ENCODE measurements at regions not wholly inside any gene's neighbourhood (a gene's known extent, or its start where the extent isn't known, plus 50 kb on each side); places are given as distances from the start of the nearest gene placed in this dataset.

DNA sequence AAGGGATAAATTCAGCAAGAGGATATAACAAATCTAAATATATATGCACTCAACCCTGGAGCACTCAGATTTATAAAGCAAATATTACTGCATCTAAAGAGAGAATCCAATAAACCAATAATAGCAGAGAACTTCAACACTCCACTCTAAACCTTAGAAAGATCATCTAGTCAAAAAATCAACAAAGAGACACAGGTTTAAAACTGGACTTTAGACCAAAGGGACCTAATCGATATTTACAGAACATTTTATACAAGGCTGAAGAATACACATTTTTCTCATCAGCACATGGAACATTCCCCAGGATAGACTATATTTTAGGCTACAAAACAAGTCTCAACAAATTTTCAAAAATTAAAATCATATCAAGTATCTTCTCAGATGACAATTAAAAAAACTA is 379.0 kb downstream of the GBE1 start:
- TF ChIP-seq, protein P1, sequence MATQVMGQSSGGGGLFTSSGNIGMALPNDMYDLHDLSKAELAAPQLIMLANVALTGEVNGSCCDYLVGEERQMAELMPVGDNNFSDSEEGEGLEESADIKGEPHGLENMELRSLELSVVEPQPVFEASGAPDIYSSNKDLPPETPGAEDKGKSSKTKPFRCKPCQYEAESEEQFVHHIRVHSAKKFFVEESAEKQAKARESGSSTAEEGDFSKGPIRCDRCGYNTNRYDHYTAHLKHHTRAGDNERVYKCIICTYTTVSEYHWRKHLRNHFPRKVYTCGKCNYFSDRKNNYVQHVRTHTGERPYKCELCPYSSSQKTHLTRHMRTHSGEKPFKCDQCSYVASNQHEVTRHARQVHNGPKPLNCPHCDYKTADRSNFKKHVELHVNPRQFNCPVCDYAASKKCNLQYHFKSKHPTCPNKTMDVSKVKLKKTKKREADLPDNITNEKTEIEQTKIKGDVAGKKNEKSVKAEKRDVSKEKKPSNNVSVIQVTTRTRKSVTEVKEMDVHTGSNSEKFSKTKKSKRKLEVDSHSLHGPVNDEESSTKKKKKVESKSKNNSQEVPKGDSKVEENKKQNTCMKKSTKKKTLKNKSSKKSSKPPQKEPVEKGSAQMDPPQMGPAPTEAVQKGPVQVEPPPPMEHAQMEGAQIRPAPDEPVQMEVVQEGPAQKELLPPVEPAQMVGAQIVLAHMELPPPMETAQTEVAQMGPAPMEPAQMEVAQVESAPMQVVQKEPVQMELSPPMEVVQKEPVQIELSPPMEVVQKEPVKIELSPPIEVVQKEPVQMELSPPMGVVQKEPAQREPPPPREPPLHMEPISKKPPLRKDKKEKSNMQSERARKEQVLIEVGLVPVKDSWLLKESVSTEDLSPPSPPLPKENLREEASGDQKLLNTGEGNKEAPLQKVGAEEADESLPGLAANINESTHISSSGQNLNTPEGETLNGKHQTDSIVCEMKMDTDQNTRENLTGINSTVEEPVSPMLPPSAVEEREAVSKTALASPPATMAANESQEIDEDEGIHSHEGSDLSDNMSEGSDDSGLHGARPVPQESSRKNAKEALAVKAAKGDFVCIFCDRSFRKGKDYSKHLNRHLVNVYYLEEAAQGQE (IDR thresholded peaks at IDR 0.05; ENCODE audit: insufficient read depth in 1 of 2, low read depth in 2 of 2, low read length in 1 of 2) = no peak
- TF ChIP-seq, protein P2, sequence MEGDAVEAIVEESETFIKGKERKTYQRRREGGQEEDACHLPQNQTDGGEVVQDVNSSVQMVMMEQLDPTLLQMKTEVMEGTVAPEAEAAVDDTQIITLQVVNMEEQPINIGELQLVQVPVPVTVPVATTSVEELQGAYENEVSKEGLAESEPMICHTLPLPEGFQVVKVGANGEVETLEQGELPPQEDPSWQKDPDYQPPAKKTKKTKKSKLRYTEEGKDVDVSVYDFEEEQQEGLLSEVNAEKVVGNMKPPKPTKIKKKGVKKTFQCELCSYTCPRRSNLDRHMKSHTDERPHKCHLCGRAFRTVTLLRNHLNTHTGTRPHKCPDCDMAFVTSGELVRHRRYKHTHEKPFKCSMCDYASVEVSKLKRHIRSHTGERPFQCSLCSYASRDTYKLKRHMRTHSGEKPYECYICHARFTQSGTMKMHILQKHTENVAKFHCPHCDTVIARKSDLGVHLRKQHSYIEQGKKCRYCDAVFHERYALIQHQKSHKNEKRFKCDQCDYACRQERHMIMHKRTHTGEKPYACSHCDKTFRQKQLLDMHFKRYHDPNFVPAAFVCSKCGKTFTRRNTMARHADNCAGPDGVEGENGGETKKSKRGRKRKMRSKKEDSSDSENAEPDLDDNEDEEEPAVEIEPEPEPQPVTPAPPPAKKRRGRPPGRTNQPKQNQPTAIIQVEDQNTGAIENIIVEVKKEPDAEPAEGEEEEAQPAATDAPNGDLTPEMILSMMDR (IDR thresholded peaks at IDR 0.05) = no peak
- no peak for TF ChIP-seq TCF7L2 (IDR thresholded peaks at IDR 0.05; ENCODE audit: low read depth, low read length)

All from Panc1 (cell line).